Panc1 (cell line): ENCODE measurements at regions not wholly inside any gene's neighbourhood (a gene's known extent, or its start where the extent isn't known, plus 50 kb on each side); places are given as distances from the start of the nearest gene placed in this dataset.

ENCODE experiments used
- POLR2AphosphoS5 ChIP-seq: IDR thresholded peaks from 2 replicates; pipeline ENCODE4 v1.6.1; 2012; ENCODE audit warnings: mild to moderate bottlenecking, low read depth, low read length, moderate library complexity
- SIN3A ChIP-seq: IDR thresholded peaks from 2 replicates; pipeline ENCODE4 v1.6.1; 2012; ENCODE audit warnings: low read depth, mild to moderate bottlenecking, low read length, moderate library complexity, borderline replicate concordance; ENCODE audit not compliant: insufficient read depth
- TCF7L2 ChIP-seq: IDR thresholded peaks from 2 replicates; pipeline ENCODE4 v1.6.1; 2011; ENCODE audit warnings: mild to moderate bottlenecking, low read depth, low read length, inconsistent platforms
- TF ChIP-seq, protein P1 (sequence below): fragments of 450-650 bp; IDR thresholded peaks from 2 replicates; pipeline ENCODE4 v1.5.1; 2017; ENCODE audit warnings: mild to moderate bottlenecking

DNA sequence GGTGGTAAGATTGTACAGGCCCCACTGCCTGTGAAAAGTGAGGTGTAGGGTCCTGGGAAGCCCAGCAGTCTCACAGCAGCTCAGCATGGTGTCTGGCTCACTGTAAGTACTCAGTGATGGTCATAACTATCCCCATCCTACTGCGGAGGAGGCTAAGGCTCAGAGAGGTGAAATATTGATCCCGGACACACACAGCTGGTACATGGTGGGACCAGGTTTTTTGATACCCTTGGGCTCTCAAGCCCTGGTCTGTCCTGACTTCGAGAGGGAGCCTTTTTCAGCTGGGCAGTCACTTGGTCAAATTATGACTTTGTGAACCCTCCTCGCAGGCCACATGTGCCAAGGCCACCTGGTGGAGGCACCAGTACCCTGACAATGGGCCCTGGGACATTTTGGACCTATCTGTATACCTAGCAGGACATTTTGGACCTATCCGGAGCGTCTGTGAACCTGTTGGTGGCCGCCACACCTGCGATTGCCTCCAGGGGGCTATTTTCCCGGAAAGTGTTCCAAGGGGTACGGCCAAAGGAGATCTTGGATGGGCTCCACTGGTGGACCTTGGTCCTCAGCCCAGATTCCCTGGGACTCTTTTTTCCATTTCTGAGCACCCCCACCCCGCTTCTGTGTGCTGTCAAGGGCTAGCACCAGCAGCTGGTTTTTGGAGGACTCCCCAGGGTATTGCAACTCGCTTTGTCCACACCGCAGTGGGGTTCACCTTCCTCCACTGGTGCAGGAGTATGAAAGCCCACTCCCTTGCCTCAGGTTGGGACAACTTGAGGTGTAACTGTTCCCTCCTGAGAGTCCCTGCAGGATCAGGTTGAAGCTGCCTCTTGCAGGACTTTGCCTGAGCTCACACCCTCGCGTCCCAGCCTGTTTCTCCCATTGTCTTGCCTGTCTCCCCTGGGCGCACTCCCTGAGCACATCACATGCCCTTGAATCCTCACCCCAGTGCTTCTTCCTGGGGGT, 83.6 kb upstream of the NKD1 start:
- TF ChIP-seq, protein P1, sequence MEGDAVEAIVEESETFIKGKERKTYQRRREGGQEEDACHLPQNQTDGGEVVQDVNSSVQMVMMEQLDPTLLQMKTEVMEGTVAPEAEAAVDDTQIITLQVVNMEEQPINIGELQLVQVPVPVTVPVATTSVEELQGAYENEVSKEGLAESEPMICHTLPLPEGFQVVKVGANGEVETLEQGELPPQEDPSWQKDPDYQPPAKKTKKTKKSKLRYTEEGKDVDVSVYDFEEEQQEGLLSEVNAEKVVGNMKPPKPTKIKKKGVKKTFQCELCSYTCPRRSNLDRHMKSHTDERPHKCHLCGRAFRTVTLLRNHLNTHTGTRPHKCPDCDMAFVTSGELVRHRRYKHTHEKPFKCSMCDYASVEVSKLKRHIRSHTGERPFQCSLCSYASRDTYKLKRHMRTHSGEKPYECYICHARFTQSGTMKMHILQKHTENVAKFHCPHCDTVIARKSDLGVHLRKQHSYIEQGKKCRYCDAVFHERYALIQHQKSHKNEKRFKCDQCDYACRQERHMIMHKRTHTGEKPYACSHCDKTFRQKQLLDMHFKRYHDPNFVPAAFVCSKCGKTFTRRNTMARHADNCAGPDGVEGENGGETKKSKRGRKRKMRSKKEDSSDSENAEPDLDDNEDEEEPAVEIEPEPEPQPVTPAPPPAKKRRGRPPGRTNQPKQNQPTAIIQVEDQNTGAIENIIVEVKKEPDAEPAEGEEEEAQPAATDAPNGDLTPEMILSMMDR: no peak
- no peak for TF ChIP-seq POLR2AphosphoS5
- no peak for TF ChIP-seq SIN3A
- TF ChIP-seq TCF7L2: no peak
